ENCODE measurements at regions not wholly inside any gene's neighbourhood (a gene's known extent, or its start where the extent isn't known, plus 50 kb on each side); places are given as distances from the start of the nearest gene placed in this dataset.

DNA sequence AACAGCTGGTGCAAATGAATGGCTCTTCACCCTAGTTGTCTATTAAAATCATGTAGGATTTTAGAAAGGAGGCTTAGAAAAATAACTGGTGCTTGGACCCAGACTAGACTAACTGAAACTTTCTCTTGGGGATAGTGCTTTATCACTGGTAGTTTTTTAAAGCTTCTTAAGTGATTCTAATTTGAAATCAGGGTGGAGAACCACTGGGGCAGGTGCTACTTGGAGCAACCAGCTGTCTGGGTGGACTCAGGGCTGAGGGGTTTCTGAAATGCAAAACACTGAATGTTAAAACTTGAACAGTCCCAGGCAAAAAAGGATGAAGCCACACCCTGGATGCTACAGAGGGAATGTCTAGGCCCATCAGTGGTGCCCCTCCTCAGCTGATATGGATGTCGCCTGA lies 81.2 kb downstream of the PXDC1 start:
- TF ChIP-seq, protein P1, sequence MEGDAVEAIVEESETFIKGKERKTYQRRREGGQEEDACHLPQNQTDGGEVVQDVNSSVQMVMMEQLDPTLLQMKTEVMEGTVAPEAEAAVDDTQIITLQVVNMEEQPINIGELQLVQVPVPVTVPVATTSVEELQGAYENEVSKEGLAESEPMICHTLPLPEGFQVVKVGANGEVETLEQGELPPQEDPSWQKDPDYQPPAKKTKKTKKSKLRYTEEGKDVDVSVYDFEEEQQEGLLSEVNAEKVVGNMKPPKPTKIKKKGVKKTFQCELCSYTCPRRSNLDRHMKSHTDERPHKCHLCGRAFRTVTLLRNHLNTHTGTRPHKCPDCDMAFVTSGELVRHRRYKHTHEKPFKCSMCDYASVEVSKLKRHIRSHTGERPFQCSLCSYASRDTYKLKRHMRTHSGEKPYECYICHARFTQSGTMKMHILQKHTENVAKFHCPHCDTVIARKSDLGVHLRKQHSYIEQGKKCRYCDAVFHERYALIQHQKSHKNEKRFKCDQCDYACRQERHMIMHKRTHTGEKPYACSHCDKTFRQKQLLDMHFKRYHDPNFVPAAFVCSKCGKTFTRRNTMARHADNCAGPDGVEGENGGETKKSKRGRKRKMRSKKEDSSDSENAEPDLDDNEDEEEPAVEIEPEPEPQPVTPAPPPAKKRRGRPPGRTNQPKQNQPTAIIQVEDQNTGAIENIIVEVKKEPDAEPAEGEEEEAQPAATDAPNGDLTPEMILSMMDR (conservative IDR thresholded peaks at IDR 0.05; ENCODE audit: low read depth, low read length): no peak
- no peak for TF ChIP-seq EZH2 (IDR thresholded peaks at IDR 0.05; ENCODE audit: borderline replicate concordance, low read depth, low read length, poor library complexity, severe bottlenecking)
